Fibroblast of lung (primary cell): ENCODE measurements at regions not wholly inside any gene's neighbourhood (a gene's known extent, or its start where the extent isn't known, plus 50 kb on each side); places are given as distances from the start of the nearest gene placed in this dataset.

Experiments used
- DNase-seq, 2 donors: peaks; one replicate each; pipeline versions ENCODE4 v3.0.0 to v3.0.0-alpha.2; 2010; ENCODE audit warnings: low read depth in 2 of 2
- H2AFZ ChIP-seq: 2 replicates; pipeline ENCODE4 v1.5.1; 2012; ENCODE audit warnings: low read length, control low read depth, inconsistent platforms
- H3K27ac ChIP-seq: 2 replicates; pipeline ENCODE4 v1.5.1; 2011; ENCODE audit warnings: low read length, control low read depth; ENCODE audit not compliant: insufficient read depth
- H3K27me3 ChIP-seq: 2 replicates; pipeline ENCODE4 v1.5.1; 2011; ENCODE audit warnings: mild to moderate bottlenecking, low read length; ENCODE audit not compliant: control insufficient read depth, insufficient read depth
- H3K36me3 ChIP-seq: 2 replicates; pipeline ENCODE4 v1.5.1; 2011; ENCODE audit warnings: low read length; ENCODE audit not compliant: control insufficient read depth, insufficient read depth
- H3K4me1 ChIP-seq: 2 replicates; pipeline ENCODE4 v1.5.1; 2011; ENCODE audit warnings: low read length; ENCODE audit not compliant: control insufficient read depth, insufficient read depth; ENCODE audit errors: extremely low read depth
- H3K4me2 ChIP-seq: 2 replicates; pipeline ENCODE4 v1.5.1; 2011; ENCODE audit warnings: low read length, control low read depth; ENCODE audit not compliant: insufficient read depth; ENCODE audit errors: extremely low read depth
- H3K4me3 ChIP-seq, 4 experiments: fragments of 200-600 bp in 1 of 4; sonication (generic) in 1 of 4; replicated peaks in 1 of 4; 2 replicates each; pipeline ENCODE4 v1.5.1; 2011 to 2016; ENCODE audit warnings: low read length in 4 of 4, low read depth in 3 of 4, mild to moderate bottlenecking in 3 of 4, control low read depth in 2 of 4, inconsistent platforms in 1 of 4, mixed read lengths in 1 of 4; ENCODE audit not compliant: insufficient read depth in 1 of 4; ENCODE audit errors: control extremely low read depth in 1 of 4
- H3K79me2 ChIP-seq: 2 replicates; pipeline ENCODE4 v1.5.1; 2012; ENCODE audit warnings: mild to moderate bottlenecking, low read length, inconsistent platforms; ENCODE audit not compliant: control insufficient read depth, insufficient read depth
- H3K9ac ChIP-seq: 2 replicates; pipeline ENCODE4 v1.5.1; 2011; ENCODE audit warnings: mild to moderate bottlenecking, low read length, control low read depth; ENCODE audit not compliant: insufficient read depth
- H3K9me3 ChIP-seq: 2 replicates; pipeline ENCODE4 v1.5.1; 2012; ENCODE audit warnings: low read depth, low read length; ENCODE audit not compliant: control insufficient read depth, insufficient read depth
- H4K20me1 ChIP-seq: 2 replicates; pipeline ENCODE4 v1.5.1; 2011; ENCODE audit warnings: low read length; ENCODE audit not compliant: control insufficient read depth, insufficient read depth; ENCODE audit errors: extremely low read depth
- EZH2 ChIP-seq: IDR thresholded peaks from 2 replicates; pipeline ENCODE4 v1.5.1; 2012; ENCODE audit warnings: low read length, control low read depth, mild to moderate bottlenecking; ENCODE audit errors: missing control alignments
- TF ChIP-seq, protein P1 (sequence below), 2 donors: IDR thresholded peaks in 1 of 2; conservative IDR thresholded peaks in 1 of 2; 1 replicate in 1 of 2; 2 replicates in 1 of 2; pipeline ENCODE4 v1.5.1; 2011 to 2012; ENCODE audit warnings: low read length in 2 of 2, control low read depth in 1 of 2, inconsistent platforms in 1 of 2, low read depth in 1 of 2, mild to moderate bottlenecking in 1 of 2

DNA sequence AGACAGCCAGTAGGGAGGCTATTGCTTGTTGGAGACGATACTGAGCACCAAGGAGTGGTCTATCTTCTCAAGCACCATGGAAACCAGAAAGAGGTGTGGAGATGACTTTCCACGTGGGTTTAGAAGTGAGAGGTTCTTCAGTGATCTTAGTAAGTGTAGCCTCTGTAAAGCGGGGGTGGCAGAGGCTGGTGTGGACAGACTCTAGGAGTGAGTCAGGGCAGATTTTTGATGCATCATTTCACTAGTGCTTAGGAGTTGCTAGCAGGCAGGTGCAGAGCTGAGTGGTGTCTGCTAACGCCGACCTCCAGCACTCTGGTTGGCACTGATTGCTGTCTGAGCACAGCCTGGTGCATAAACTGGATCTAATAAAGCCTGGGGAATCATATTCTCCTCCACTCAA lies 78.4 kb upstream of the ADO start:
- Histone ChIP-seq H3K36me3 (no peaks in the 10 kb centered on the region), H2AFZ (no peak overlapping the region), H4K20me1 (no peaks in the 10 kb centered on the region), H3K9ac (no peak overlapping the region), H3K9me3 (no peaks in the 10 kb centered on the region), H3K27ac (no peak overlapping the region), H3K4me1 (no peaks in the 10 kb centered on the region), H3K27me3 (peaks cover 5% of the 10 kb centered on the region), H3K4me2 (no peak overlapping the region), H3K4me3 (no peak overlapping the region), H3K79me2 (no peaks in the 10 kb centered on the region)
- no peak for TF ChIP-seq EZH2
- DNase-seq: peak in 1 of 2 donors; percentile 22

DNA sequence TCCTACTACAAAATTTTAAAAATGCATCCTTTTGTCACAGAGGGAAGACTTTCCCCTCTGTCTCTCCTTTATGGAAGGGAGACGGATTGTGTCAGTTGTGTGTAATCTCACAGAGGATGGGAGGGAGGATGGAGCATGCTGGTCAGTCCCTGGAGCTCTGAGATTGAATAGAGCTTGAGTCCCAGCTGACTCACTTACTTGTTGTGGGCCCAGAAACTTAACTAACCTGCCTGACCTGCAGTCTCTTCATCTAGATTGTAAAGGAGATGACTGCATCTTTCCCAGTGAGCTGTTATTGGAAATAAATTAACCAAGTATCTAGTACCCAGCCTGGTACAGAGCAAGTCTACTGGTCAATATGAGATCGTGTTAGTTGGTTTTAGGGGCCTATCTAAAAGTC lies 77.9 kb upstream of the ADO start:
- no peaks in the 10 kb centered on the region for H3K9me3 ChIP-seq
- no peaks in the 10 kb centered on the region for H3K79me2 ChIP-seq
- TF ChIP-seq, protein P1, sequence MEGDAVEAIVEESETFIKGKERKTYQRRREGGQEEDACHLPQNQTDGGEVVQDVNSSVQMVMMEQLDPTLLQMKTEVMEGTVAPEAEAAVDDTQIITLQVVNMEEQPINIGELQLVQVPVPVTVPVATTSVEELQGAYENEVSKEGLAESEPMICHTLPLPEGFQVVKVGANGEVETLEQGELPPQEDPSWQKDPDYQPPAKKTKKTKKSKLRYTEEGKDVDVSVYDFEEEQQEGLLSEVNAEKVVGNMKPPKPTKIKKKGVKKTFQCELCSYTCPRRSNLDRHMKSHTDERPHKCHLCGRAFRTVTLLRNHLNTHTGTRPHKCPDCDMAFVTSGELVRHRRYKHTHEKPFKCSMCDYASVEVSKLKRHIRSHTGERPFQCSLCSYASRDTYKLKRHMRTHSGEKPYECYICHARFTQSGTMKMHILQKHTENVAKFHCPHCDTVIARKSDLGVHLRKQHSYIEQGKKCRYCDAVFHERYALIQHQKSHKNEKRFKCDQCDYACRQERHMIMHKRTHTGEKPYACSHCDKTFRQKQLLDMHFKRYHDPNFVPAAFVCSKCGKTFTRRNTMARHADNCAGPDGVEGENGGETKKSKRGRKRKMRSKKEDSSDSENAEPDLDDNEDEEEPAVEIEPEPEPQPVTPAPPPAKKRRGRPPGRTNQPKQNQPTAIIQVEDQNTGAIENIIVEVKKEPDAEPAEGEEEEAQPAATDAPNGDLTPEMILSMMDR (conservative IDR thresholded peaks at IDR 0.05 in 1 of 2, IDR thresholded peaks at IDR 0.05 in 1 of 2; ENCODE audit: low read depth in 1 of 2, low read length in 2 of 2): no peak
- TF ChIP-seq EZH2: no peak
- H4K20me1 ChIP-seq: no peaks in the 10 kb centered on the region
- no peak for DNase-seq
- no peaks in the 10 kb centered on the region for H3K4me1 ChIP-seq
- H3K4me3 ChIP-seq: no peak overlapping the region
- no peak overlapping the region for H3K4me2 ChIP-seq
- no peak overlapping the region for H2AFZ ChIP-seq
- no peak overlapping the region for H3K27ac ChIP-seq
- H3K36me3 ChIP-seq: no peaks in the 10 kb centered on the region
- H3K27me3 ChIP-seq: peaks cover 5% of the 10 kb centered on the region
- no peak overlapping the region for H3K9ac ChIP-seq

GRCh38 chr10:62727934-62728333 lies 76.6 kb upstream of the ADO start:
- no peak for DNase-seq
- Histone ChIP-seq H3K27ac (no peak overlapping the region), H3K27me3 (peaks cover 5% of the 10 kb centered on the region), H3K79me2 (no peaks in the 10 kb centered on the region), H3K36me3 (no peaks in the 10 kb centered on the region), H3K4me1 (no peaks in the 10 kb centered on the region), H4K20me1 (no peaks in the 10 kb centered on the region), H3K4me3 (no peak overlapping the region), H2AFZ (no peak overlapping the region), H3K9ac (no peak overlapping the region), H3K9me3 (no peaks in the 10 kb centered on the region), H3K4me2 (no peak overlapping the region)
- TF ChIP-seq EZH2: no peak
- TF ChIP-seq, protein P1 (conservative IDR thresholded peaks at IDR 0.05 in 1 of 2, IDR thresholded peaks at IDR 0.05 in 1 of 2; ENCODE audit: low read depth in 1 of 2, low read length in 2 of 2): no peak
